ENCODE measurements at regions not wholly inside any gene's neighbourhood (a gene's known extent, or its start where the extent isn't known, plus 50 kb on each side); places are given as distances from the start of the nearest gene placed in this dataset.

DNA sequence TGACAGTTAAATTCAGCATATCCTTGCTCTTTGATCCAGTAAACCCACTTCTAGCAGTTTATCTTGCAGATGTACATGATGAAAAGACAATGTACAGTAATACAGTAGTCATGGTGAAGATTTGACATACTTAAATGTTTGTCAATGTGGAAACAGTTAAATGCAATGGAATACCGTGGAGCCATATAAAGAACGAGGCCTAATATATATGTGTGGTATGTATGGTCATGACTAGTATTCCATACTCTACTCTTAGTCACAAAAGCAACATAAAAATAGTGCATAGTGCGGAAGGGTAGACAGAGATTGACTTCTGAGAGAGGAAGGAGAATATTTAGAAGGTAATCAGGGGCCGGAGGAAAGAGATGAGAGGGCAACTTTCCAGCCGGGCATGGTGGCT, 70.7 kb upstream of the ARMC2 start:
- POLR2A ChIA-PET: no interaction called here
- H3K36me3 ChIP-seq (ENCODE audit: control insufficient read depth in 2 of 3, insufficient read depth in 3 of 3, low read length in 3 of 3): no peaks in the 10 kb centered on the region
- no peaks in the 10 kb centered on the region for H3K36me3 Mint-ChIP-seq

DNA sequence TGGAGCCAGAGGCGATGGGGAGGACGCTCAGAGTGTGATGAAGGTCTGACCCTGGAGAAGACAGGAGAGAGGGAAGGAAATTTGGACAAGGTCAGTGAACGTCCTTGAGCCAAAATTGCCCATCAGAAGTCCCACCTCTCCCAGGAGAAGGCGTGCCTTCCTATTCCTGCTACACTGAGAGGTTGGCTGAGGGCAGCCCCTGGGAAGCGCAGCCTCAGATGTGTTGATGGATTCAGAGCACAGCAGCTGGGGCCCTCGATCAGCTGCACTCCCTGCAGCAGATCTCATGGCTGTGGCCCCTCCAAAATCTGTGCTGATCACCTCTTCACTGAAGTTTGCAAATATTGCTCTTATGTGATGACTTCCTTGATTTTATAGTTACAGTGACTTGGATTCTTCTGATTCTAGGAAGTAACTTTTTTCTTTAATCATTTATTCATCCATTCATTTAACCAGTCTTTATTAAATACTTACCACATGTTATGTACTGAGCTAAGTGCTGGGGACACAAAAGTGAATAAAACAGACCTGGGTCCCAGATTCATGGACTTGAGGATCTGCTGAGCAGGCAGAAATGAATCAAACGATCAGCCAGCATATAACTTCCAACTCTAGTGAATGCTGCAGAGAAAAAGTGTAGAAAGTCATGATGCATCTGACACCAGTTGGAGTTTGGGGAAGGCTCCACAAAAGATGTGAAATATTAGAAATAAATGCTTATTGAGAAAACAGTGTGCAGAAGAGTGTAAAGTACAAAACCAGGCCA, 69.6 kb upstream of the ARMC2 start:
- no peak overlapping the region for H3K4me3 Mint-ChIP-seq
- POLR2A ChIA-PET: no interaction called here
- H3K27ac Mint-ChIP-seq: no peak overlapping the region
- H3K27me3 Mint-ChIP-seq: peaks cover 0 to 58% (median 5%) of the 10 kb centered on the region in 5 donors
- Histone ChIP-seq H3K4me3 (ENCODE audit: low read length) (no peak overlapping the region), H3K4me1 (ENCODE audit: control insufficient read depth in 2 of 2, insufficient read depth in 2 of 2, low read length in 2 of 2) (no peaks in the 10 kb centered on the region), H3K36me3 (ENCODE audit: control insufficient read depth in 2 of 3, insufficient read depth in 3 of 3, low read length in 3 of 3) (no peaks in the 10 kb centered on the region), H3K9me3 (ENCODE audit: control insufficient read depth in 2 of 3, low read length in 3 of 3) (no peaks in the 10 kb centered on the region), H3K27ac (ENCODE audit: low read depth, low read length) (no peak overlapping the region), H3K27me3 (ENCODE audit: control insufficient read depth in 2 of 2, insufficient read depth in 2 of 2, low read length in 2 of 2) (no peaks in the 10 kb centered on the region)
- DNase-seq: no peak
- H3K9me3 Mint-ChIP-seq: no peaks in the 10 kb centered on the region
- CTCF ChIA-PET: no interaction called here
- ATAC-seq: no peak
- intact Hi-C loops (cut with micrococcal nuclease): no loop called here
- H3K4me1 Mint-ChIP-seq: peaks cover 0 to 17% (median 10%) of the 10 kb centered on the region in 7 donors
- H3K36me3 Mint-ChIP-seq: no peaks in the 10 kb centered on the region

More for the DNA sequence above, 70.7 kb upstream of the ARMC2 start:
- Mint-ChIP-seq H3K27me3 (peaks cover 0 to 47% (median 0%) of the 10 kb centered on the region in 5 donors), H3K27ac (no peak overlapping the region), H3K4me3 (no peak overlapping the region), H3K9me3 (no peaks in the 10 kb centered on the region), H3K4me1 (peaks cover 0 to 15% (median 9%) of the 10 kb centered on the region in 7 donors)
- Histone ChIP-seq H3K4me3 (ENCODE audit: low read length) (no peak overlapping the region), H3K4me1 (ENCODE audit: control insufficient read depth in 2 of 2, insufficient read depth in 2 of 2, low read length in 2 of 2) (no peaks in the 10 kb centered on the region), H3K27ac (ENCODE audit: low read depth, low read length) (no peak overlapping the region), H3K9me3 (ENCODE audit: control insufficient read depth in 2 of 3, low read length in 3 of 3) (no peaks in the 10 kb centered on the region), H3K27me3 (ENCODE audit: control insufficient read depth in 2 of 2, insufficient read depth in 2 of 2, low read length in 2 of 2) (no peaks in the 10 kb centered on the region)
- no peak for DNase-seq
- CTCF ChIA-PET: no interaction called here
- intact Hi-C loops (cut with micrococcal nuclease): no loop called here
- no peak for ATAC-seq

DNA sequence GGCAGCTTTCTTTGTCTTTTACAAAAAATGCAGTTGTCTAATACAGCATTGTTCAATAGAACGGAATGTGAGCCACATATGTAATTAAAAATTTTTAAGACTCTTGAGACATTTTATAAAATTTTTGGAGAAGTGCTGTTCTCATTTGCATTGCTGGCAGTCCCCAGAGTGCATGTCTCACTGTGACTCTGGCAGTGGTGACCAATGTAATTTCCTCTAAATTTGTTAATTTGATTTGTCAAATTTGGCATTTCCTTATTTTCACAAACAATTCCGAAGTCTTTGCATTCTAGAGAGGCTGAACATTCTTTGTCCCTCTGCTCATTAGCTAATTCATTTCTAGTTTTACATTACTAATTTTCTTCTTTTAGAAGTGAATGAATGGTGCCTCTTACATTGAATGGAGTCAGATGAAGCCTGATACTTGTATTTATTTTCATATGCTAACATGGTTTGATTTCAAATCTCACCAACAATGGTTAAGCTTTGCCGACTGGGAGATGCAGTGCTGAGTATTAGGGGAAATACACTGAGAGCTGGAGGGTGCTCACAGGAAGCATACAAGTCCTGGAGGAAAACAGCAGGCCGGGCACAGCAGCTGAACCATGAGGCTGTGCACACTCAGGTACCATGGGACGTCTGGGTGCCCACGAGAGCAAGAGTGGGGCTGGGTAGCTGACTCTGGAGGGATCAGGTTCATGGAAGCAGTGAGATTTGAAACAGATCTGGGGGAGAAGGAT, 68.5 kb upstream of the ARMC2 start:
- ATAC-seq (peak; percentile 33), DNase-seq (no peak)
- Mint-ChIP-seq H3K36me3 (no peaks in the 10 kb centered on the region), H3K4me3 (peak overlapping the region in 1 of 10 donors; percentile 2), H3K9me3 (no peaks in the 10 kb centered on the region), H3K27ac (no peak overlapping the region), H3K4me1 (peaks cover 0 to 17% (median 10%) of the 10 kb centered on the region in 7 donors), H3K27me3 (peaks cover 0 to 67% (median 5%) of the 10 kb centered on the region in 5 donors)
- ChIA-PET CTCF (interaction anchor here (0.5 to 1.6 kb wide), 2 partner anchors 56 to 238 kb away, joined by 3 to 7 read pairs; no protein-coding TSS in a partner anchor), POLR2A (no interaction called here)
- Histone ChIP-seq H3K36me3 (ENCODE audit: control insufficient read depth in 2 of 3, insufficient read depth in 3 of 3, low read length in 3 of 3) (no peaks in the 10 kb centered on the region), H3K4me3 (ENCODE audit: low read length) (no peak overlapping the region), H3K9me3 (ENCODE audit: control insufficient read depth in 2 of 3, low read length in 3 of 3) (no peaks in the 10 kb centered on the region), H3K4me1 (ENCODE audit: control insufficient read depth in 2 of 2, insufficient read depth in 2 of 2, low read length in 2 of 2) (no peaks in the 10 kb centered on the region), H3K27ac (ENCODE audit: low read depth, low read length) (no peak overlapping the region), H3K27me3 (ENCODE audit: control insufficient read depth in 2 of 2, insufficient read depth in 2 of 2, low read length in 2 of 2) (no peaks in the 10 kb centered on the region)
- intact Hi-C loops (cut with micrococcal nuclease): loop anchor here in 1 of 2 donors (5.0 kb wide), 1 partner anchor 222 kb away; no protein-coding TSS in a partner anchor

DNA sequence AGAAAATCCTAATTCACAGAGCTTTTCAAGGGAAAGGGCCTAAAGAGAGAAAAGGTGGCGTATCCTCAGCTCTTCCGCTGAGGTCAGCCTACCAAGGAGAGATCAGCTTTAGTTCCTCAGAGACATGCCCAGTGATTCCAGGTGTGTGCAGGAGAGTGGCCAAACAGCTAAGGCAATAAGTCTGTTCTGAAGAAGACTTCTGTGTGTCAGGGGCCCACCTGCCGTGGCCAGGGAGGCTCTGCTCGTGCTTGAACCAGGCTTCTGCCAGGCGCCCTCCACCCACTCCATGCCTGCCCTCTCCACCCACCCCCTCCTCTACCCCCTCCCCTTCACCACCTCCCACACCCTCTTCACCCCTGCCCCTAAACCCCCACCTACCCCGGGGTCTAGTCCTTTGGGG, 67.4 kb upstream of the ARMC2 start:
- Histone ChIP-seq H3K4me3 (ENCODE audit: low read length) (no peak overlapping the region), H3K36me3 (ENCODE audit: control insufficient read depth in 2 of 3, insufficient read depth in 3 of 3, low read length in 3 of 3) (no peaks in the 10 kb centered on the region), H3K27me3 (ENCODE audit: control insufficient read depth in 2 of 2, insufficient read depth in 2 of 2, low read length in 2 of 2) (no peaks in the 10 kb centered on the region), H3K27ac (ENCODE audit: low read depth, low read length) (no peak overlapping the region), H3K4me1 (ENCODE audit: control insufficient read depth in 2 of 2, insufficient read depth in 2 of 2, low read length in 2 of 2) (no peaks in the 10 kb centered on the region), H3K9me3 (ENCODE audit: control insufficient read depth in 2 of 3, low read length in 3 of 3) (no peaks in the 10 kb centered on the region)
- no peaks in the 10 kb centered on the region for H3K36me3 Mint-ChIP-seq
- ChIA-PET CTCF (interaction anchor here (0.6 to 1.6 kb wide), 4 partner anchors 9 to 240 kb away, joined by 3 to 7 read pairs (median 4); no protein-coding TSS in a partner anchor), POLR2A (no interaction called here)
- DNase-seq (no peak), ATAC-seq (no peak)
- H3K4me3 Mint-ChIP-seq: peak overlapping the region in 1 of 10 donors; percentile 32
- no peak overlapping the region for H3K27ac Mint-ChIP-seq
- no peaks in the 10 kb centered on the region for H3K9me3 Mint-ChIP-seq
- intact Hi-C loops (cut with micrococcal nuclease): loop anchor here in 1 of 2 donors (5.0 kb wide), 1 partner anchor 223 kb away; no protein-coding TSS in a partner anchor
- H3K27me3 Mint-ChIP-seq: peaks cover 0 to 77% (median 5%) of the 10 kb centered on the region in 5 donors
- H3K4me1 Mint-ChIP-seq: peaks cover 0 to 17% (median 10%) of the 10 kb centered on the region in 7 donors

DNA sequence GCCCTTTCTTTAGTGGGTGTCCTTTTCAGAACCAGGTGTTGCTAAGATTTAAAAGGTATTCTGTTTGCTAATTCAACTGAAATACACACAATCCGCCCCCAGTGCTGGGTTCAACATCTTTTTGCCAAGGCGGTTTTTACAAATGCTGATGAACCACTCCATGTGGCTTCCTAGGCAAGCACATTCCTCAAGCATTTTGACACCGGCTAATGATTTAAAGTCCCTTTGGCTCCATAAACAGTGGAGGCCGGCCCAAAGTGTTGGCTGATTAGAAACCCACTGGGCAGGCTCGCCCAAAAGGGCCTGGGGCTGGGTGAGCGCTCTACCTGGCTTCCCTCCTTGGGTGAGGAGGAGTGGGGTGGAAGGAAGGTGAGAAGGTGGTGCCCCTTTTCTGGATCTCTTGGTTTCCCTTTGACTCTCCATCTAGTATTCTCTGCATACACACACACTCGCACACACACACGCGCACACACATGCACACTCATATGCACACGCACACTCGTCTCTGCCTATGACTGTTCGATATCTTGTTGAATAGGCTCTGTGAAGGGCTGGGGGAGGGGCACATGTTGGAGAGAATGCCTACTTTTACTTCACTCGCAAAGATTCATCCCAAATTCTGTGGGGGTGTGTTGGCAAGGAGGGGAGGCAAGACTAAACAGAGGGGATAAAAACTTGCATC, 66.7 kb upstream of the ARMC2 start:
- ATAC-seq: no peak
- H3K9me3 Mint-ChIP-seq: no peaks in the 10 kb centered on the region
- ChIA-PET POLR2A (no interaction called here), CTCF (interaction anchor here (0.6 to 2.9 kb wide), 8 partner anchors 10 to 662 kb away, joined by 3 to 47 read pairs (median 3); no protein-coding TSS in a partner anchor)
- peak overlapping the region in 2 of 9 donors; percentile 42 to 64 for H3K27ac Mint-ChIP-seq
- H3K4me3 Mint-ChIP-seq: peak overlapping the region; percentile 46 to 93 (median 87)
- intact Hi-C loops (cut with micrococcal nuclease): loop anchor here (1.0 to 5.0 kb wide), 10 partner anchors 54 to 601 kb away; partner anchors contain the start of gene CD164 (in 1 of the 2)
- H3K4me1 ChIP-seq (ENCODE audit: control insufficient read depth in 2 of 2, insufficient read depth in 2 of 2, low read length in 2 of 2): no peaks in the 10 kb centered on the region
- H3K27me3 Mint-ChIP-seq: peaks cover 0 to 80% (median 5%) of the 10 kb centered on the region in 5 donors
- H3K27me3 ChIP-seq (ENCODE audit: control insufficient read depth in 2 of 2, insufficient read depth in 2 of 2, low read length in 2 of 2): no peaks in the 10 kb centered on the region
- no peaks in the 10 kb centered on the region for H3K36me3 Mint-ChIP-seq
- no peaks in the 10 kb centered on the region for H3K36me3 ChIP-seq (ENCODE audit: control insufficient read depth in 2 of 3, insufficient read depth in 3 of 3, low read length in 3 of 3)
- H3K27ac ChIP-seq (ENCODE audit: low read depth, low read length): no peak overlapping the region
- H3K4me1 Mint-ChIP-seq: peaks cover 0 to 17% (median 10%) of the 10 kb centered on the region in 7 donors
- no peak overlapping the region for H3K4me3 ChIP-seq (ENCODE audit: low read length)
- peak in 2 of 9 donors; percentile 3 to 4 for DNase-seq
- H3K9me3 ChIP-seq (ENCODE audit: control insufficient read depth in 2 of 3, low read length in 3 of 3): no peaks in the 10 kb centered on the region

Measured in naive thymus-derived CD4-positive, alpha-beta T cell (primary cell).